ENCODE measurements at regions not wholly inside any gene's neighbourhood (a gene's known extent, or its start where the extent isn't known, plus 50 kb on each side); places are given as distances from the start of the nearest gene placed in this dataset.

GRCh38 chr2:103627301-103627700 lies 865.5 kb downstream of the TMEM182 start:
- Mint-ChIP-seq H3K4me1 (no peaks in the 10 kb centered on the region), H3K36me3 (no peaks in the 10 kb centered on the region), H3K9me3 (peaks cover 8 to 9% of the 10 kb centered on the region in 2 donors), H3K4me3 (no peak overlapping the region), H3K27ac (no peak overlapping the region), H3K27me3 (no peaks in the 10 kb centered on the region)
- no peak for DNase-seq
- ATAC-seq (replicated peaks): no peak

GRCh38 chr2:103638978-103639377 lies 877.1 kb downstream of the TMEM182 start:
- no peaks in the 10 kb centered on the region for H3K27me3 Mint-ChIP-seq

GRCh38 chr2:103656558-103656957 lies 894.7 kb downstream of the TMEM182 start:
- ATAC-seq (replicated peaks): no peak
- no peak for DNase-seq
- Mint-ChIP-seq H3K4me3 (no peak overlapping the region), H3K27ac (no peak overlapping the region), H3K36me3 (no peaks in the 10 kb centered on the region), H3K4me1 (no peaks in the 10 kb centered on the region), H3K27me3 (no peaks in the 10 kb centered on the region), H3K9me3 (peaks cover 2 to 5% of the 10 kb centered on the region in 2 donors)

More at GRCh38 chr2:103638978-103639377, 877.1 kb downstream of the TMEM182 start:
- ATAC-seq (replicated peaks): no peak
- Mint-ChIP-seq H3K4me1 (no peaks in the 10 kb centered on the region), H3K27ac (no peak overlapping the region), H3K4me3 (no peak overlapping the region), H3K36me3 (no peaks in the 10 kb centered on the region), H3K9me3 (no peaks in the 10 kb centered on the region)
- DNase-seq: no peak

GRCh38 chr2:103660519-103660918 lies 898.7 kb downstream of the TMEM182 start:
- DNase-seq (no peak), ATAC-seq (replicated peaks) (no peak)
- no peaks in the 10 kb centered on the region for H3K4me1 Mint-ChIP-seq
- H3K4me3 Mint-ChIP-seq: no peak overlapping the region
- H3K9me3 Mint-ChIP-seq: peaks cover 0 to 5% of the 10 kb centered on the region in 2 donors
- no peaks in the 10 kb centered on the region for H3K36me3 Mint-ChIP-seq
- no peak overlapping the region for H3K27ac Mint-ChIP-seq
- no peaks in the 10 kb centered on the region for H3K27me3 Mint-ChIP-seq

- ATAC-seq (replicated peaks) (no peak), DNase-seq (no peak)
- Mint-ChIP-seq H3K27me3 (no peaks in the 10 kb centered on the region), H3K4me1 (no peaks in the 10 kb centered on the region), H3K27ac (no peak overlapping the region), H3K9me3 (peaks cover 0 to 5% of the 10 kb centered on the region in 2 donors), H3K36me3 (no peaks in the 10 kb centered on the region), H3K4me3 (no peak overlapping the region)
These were observed 899.1 kb downstream of the TMEM182 start for GRCh38 chr2:103660947-103661346.

- no peak overlapping the region for H3K4me3 Mint-ChIP-seq
- ATAC-seq (replicated peaks): no peak
- no peaks in the 10 kb centered on the region for H3K9me3 Mint-ChIP-seq
These were observed 902.9 kb downstream of the TMEM182 start for GRCh38 chr2:103664690-103665089.

GRCh38 chr2:103667335-103667884 lies 905.6 kb downstream of the TMEM182 start:
- DNase-seq (no peak), ATAC-seq (replicated peaks) (no peak)
- Mint-ChIP-seq H3K36me3 (no peaks in the 10 kb centered on the region), H3K27ac (no peak overlapping the region), H3K4me3 (no peak overlapping the region), H3K27me3 (no peaks in the 10 kb centered on the region), H3K9me3 (no peaks in the 10 kb centered on the region), H3K4me1 (no peaks in the 10 kb centered on the region)

More at GRCh38 chr2:103664690-103665089, 902.9 kb downstream of the TMEM182 start:
- no peaks in the 10 kb centered on the region for H3K27me3 Mint-ChIP-seq
- no peak for DNase-seq
- no peaks in the 10 kb centered on the region for H3K36me3 Mint-ChIP-seq
- H3K4me1 Mint-ChIP-seq: no peaks in the 10 kb centered on the region
- no peak overlapping the region for H3K27ac Mint-ChIP-seq

- Mint-ChIP-seq H3K27ac (no peak overlapping the region), H3K36me3 (no peaks in the 10 kb centered on the region), H3K4me3 (no peak overlapping the region), H3K4me1 (no peaks in the 10 kb centered on the region), H3K27me3 (no peaks in the 10 kb centered on the region), H3K9me3 (peaks cover 0 to 2% of the 10 kb centered on the region in 2 donors)
- DNase-seq (no peak), ATAC-seq (replicated peaks) (no peak)
These were observed 907.7 kb downstream of the TMEM182 start for GRCh38 chr2:103669531-103669930.
